ENCODE measurements at regions not wholly inside any gene's neighbourhood (a gene's known extent, or its start where the extent isn't known, plus 50 kb on each side); places are given as distances from the start of the nearest gene placed in this dataset.

- TF ChIP-seq, protein P1, sequence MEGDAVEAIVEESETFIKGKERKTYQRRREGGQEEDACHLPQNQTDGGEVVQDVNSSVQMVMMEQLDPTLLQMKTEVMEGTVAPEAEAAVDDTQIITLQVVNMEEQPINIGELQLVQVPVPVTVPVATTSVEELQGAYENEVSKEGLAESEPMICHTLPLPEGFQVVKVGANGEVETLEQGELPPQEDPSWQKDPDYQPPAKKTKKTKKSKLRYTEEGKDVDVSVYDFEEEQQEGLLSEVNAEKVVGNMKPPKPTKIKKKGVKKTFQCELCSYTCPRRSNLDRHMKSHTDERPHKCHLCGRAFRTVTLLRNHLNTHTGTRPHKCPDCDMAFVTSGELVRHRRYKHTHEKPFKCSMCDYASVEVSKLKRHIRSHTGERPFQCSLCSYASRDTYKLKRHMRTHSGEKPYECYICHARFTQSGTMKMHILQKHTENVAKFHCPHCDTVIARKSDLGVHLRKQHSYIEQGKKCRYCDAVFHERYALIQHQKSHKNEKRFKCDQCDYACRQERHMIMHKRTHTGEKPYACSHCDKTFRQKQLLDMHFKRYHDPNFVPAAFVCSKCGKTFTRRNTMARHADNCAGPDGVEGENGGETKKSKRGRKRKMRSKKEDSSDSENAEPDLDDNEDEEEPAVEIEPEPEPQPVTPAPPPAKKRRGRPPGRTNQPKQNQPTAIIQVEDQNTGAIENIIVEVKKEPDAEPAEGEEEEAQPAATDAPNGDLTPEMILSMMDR (IDR thresholded peaks at IDR 0.05; ENCODE audit: low read depth, low read length, missing input control) = no peak
- TF ChIP-seq, protein P2, sequence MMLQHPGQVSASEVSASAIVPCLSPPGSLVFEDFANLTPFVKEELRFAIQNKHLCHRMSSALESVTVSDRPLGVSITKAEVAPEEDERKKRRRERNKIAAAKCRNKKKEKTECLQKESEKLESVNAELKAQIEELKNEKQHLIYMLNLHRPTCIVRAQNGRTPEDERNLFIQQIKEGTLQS (IDR thresholded peaks at IDR 0.05) = no peak
- TF ChIP-seq HNF4G (IDR thresholded peaks at IDR 0.05) (no peak), FOXA2 (IDR thresholded peaks at IDR 0.05) (no peak), RAD21 (IDR thresholded peaks at IDR 0.05) (no peak), JUND (IDR thresholded peaks at IDR 0.05) (no peak), RXRA (IDR thresholded peaks at IDR 0.05) (no peak), EGR1 (IDR thresholded peaks at IDR 0.05; ENCODE audit: low read depth in 2 of 2) (no peak), REST (IDR thresholded peaks at IDR 0.05) (no peak), GABPA (IDR thresholded peaks at IDR 0.05 in 1 of 2, conservative IDR thresholded peaks at IDR 0.05 in 1 of 2) (no peak), FOXA1 (IDR thresholded peaks at IDR 0.05) (no peak), NR2F2 (IDR thresholded peaks at IDR 0.05) (no peak), TAF1 (conservative IDR thresholded peaks at IDR 0.05) (no peak)
- TF ChIP-seq, protein P3, sequence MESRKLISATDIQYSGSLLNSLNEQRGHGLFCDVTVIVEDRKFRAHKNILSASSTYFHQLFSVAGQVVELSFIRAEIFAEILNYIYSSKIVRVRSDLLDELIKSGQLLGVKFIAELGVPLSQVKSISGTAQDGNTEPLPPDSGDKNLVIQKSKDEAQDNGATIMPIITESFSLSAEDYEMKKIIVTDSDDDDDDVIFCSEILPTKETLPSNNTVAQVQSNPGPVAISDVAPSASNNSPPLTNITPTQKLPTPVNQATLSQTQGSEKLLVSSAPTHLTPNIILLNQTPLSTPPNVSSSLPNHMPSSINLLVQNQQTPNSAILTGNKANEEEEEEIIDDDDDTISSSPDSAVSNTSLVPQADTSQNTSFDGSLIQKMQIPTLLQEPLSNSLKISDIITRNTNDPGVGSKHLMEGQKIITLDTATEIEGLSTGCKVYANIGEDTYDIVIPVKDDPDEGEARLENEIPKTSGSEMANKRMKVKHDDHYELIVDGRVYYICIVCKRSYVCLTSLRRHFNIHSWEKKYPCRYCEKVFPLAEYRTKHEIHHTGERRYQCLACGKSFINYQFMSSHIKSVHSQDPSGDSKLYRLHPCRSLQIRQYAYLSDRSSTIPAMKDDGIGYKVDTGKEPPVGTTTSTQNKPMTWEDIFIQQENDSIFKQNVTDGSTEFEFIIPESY (IDR thresholded peaks at IDR 0.05) = no peak
- Histone ChIP-seq H3K27ac (ENCODE audit: low read depth in 1 of 2, low read length in 2 of 2) (no peak overlapping the region), H3K27me3 (ENCODE audit: control insufficient read depth in 4 of 4, insufficient read depth in 4 of 4, low read length in 3 of 4) (peaks cover 0 to 2% (median 0%) of the 10 kb centered on the region in 4 donors), H3K9ac (ENCODE audit: low read depth in 1 of 2, low read length in 2 of 2) (no peak overlapping the region), H3K4me1 (ENCODE audit: control insufficient read depth in 4 of 4, insufficient read depth in 4 of 4, low read length in 3 of 4) (no peaks in the 10 kb centered on the region), H3K4me3 (ENCODE audit: low read depth in 1 of 3, low read length in 3 of 3) (no peak overlapping the region), H3K9me3 (ENCODE audit: control insufficient read depth in 4 of 4, low read length in 3 of 4) (peaks cover 0 to 5% (median under 1%) of the 10 kb centered on the region in 4 donors), H3K36me3 (ENCODE audit: control insufficient read depth in 4 of 4, insufficient read depth in 3 of 4, low read depth in 1 of 4, low read length in 3 of 4) (no peaks in the 10 kb centered on the region)
- WGBS = 65% methylated on average over 4 of the region's 4 CpGs
- no peak for DNase-seq (ENCODE audit: low spot score)
Observed at GRCh38 chr7:109579901-109580300, 1010.2 kb downstream of the DNAJB9 start.

DNA sequence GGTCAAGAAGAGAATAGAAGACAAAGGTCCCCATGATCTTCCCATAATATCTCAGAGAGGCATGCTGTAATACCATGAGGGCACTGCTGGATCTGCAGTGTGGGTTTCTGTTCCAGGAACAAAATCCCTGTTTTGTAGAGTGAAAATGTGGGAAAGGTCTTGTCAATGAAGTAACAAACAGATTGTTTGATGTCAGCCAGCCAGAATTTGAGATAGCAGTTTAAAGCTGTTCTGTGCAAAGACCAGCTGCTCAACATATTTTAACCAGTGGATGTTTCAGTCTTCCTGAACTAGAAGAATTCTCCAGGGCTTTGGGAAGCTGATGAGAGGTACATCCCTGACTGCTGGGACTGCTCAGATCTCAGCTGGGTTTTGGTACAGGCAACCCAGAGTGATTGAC lies 1012.5 kb downstream of the DNAJB9 start:
- no peak for DNase-seq (ENCODE audit: low spot score)
- Histone ChIP-seq H3K27ac (ENCODE audit: low read depth in 1 of 2, low read length in 2 of 2) (no peak overlapping the region), H3K27me3 (ENCODE audit: control insufficient read depth in 4 of 4, insufficient read depth in 4 of 4, low read length in 3 of 4) (peaks cover 0 to 2% (median 0%) of the 10 kb centered on the region in 4 donors), H3K9me3 (ENCODE audit: control insufficient read depth in 4 of 4, low read length in 3 of 4) (peaks cover 0 to 5% (median under 1%) of the 10 kb centered on the region in 4 donors), H3K36me3 (ENCODE audit: control insufficient read depth in 4 of 4, insufficient read depth in 3 of 4, low read depth in 1 of 4, low read length in 3 of 4) (no peaks in the 10 kb centered on the region), H3K4me3 (ENCODE audit: low read depth in 1 of 3, low read length in 3 of 3) (no peak overlapping the region), H3K9ac (ENCODE audit: low read depth in 1 of 2, low read length in 2 of 2) (no peak overlapping the region), H3K4me1 (ENCODE audit: control insufficient read depth in 4 of 4, insufficient read depth in 4 of 4, low read length in 3 of 4) (no peaks in the 10 kb centered on the region)
- no peak for TF ChIP-seq GABPA (IDR thresholded peaks at IDR 0.05 in 1 of 2, conservative IDR thresholded peaks at IDR 0.05 in 1 of 2)
- TF ChIP-seq FOXA1 (IDR thresholded peaks at IDR 0.05) = no peak
- TF ChIP-seq REST (IDR thresholded peaks at IDR 0.05) = no peak
- TF ChIP-seq HNF4A (conservative IDR thresholded peaks at IDR 0.05) = no peak
- TF ChIP-seq RXRA (IDR thresholded peaks at IDR 0.05) = no peak
- no peak for TF ChIP-seq YY1 (IDR thresholded peaks at IDR 0.05)
- TF ChIP-seq, protein P2 (IDR thresholded peaks at IDR 0.05) = no peak
- no peak for TF ChIP-seq NR2F2 (IDR thresholded peaks at IDR 0.05)
- TF ChIP-seq JUND (IDR thresholded peaks at IDR 0.05) = no peak
- TF ChIP-seq, protein P3 (IDR thresholded peaks at IDR 0.05) = no peak
- TF ChIP-seq EGR1 (IDR thresholded peaks at IDR 0.05; ENCODE audit: low read depth in 2 of 2) = no peak
- TF ChIP-seq RAD21 (IDR thresholded peaks at IDR 0.05) = no peak
- TF ChIP-seq TAF1 (conservative IDR thresholded peaks at IDR 0.05) = no peak
- no peak for TF ChIP-seq FOXA2 (IDR thresholded peaks at IDR 0.05)
- TF ChIP-seq, protein P4, sequence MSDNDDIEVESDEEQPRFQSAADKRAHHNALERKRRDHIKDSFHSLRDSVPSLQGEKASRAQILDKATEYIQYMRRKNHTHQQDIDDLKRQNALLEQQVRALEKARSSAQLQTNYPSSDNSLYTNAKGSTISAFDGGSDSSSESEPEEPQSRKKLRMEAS (IDR thresholded peaks at IDR 0.05) = no peak

Measured in liver (tissue), 8 donors.